ENCODE measurements at regions not wholly inside any gene's neighbourhood (a gene's known extent, or its start where the extent isn't known, plus 50 kb on each side); places are given as distances from the start of the nearest gene placed in this dataset.
"Not testable (repeated sequence)": the region's sequence is repeated elsewhere in the genome, so short reads cannot be mapped to it uniquely, and the experiment has no call there.

DNA sequence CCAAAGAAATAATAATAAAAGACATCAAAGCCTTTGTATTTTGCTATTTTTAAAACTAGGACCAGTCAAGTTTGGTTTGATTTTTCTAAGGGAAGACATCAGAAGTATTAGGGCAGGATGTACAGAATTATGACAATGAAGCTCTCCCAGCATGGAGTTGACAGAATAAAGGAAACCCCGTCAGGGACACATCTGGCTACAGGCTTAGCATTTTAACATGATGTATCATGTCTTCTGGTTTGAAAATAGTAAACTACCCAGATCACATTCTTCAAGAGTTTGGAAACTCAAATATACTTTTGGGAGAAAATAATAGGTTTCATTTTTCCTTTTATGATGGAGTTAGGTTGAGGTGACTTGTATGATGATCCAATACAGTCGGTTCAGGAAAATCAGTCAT, 552.0 kb upstream of the CDH2 start:
- no peak for DNase-seq

GRCh38 chr18:28727189-28727588, 550.3 kb upstream of the CDH2 start:
- not testable (repeated sequence) for DNase-seq

DNA sequence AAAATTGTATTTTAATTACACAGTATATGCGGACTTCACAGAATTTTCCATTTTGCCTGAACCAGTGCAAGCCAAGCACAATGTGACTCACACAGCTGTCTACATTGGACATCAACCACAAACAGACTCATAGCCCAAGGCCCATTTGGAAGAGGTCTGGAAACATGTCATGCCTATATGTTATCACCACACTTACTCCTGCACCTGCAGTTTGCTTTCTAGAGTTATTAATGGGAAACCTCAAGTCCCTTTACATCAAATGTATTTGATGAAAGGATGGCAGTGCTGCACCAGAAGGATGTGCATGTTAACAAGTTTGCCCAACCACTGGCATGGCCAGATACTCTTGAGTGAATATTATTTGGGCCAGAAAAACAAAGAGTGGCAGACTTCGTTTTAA, 548.9 kb upstream of the CDH2 start:
- no peak for DNase-seq

DNA sequence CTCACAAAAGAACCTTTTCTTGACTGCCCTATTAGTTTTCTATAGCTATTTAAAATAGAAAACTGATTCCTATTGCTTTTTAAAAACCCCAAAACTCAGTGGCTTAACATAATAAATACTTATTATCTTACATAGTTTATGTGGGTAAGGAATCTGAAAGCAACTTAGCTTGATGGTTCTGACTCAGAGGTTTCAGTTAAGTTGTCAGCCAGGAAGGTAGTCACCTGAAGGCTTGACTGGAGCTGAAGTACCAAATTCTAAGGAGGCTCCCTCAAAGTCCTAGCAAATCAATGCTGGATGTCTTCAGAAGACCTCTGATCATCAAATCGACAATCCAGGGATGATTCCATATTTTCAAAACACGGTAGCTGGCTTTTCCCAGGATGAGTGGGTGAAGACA, 546.6 kb upstream of the CDH2 start:
- DNase-seq, result no peak

- no peak for DNase-seq
Observed at GRCh38 chr18:28718696-28719095, 541.8 kb upstream of the CDH2 start.

DNA sequence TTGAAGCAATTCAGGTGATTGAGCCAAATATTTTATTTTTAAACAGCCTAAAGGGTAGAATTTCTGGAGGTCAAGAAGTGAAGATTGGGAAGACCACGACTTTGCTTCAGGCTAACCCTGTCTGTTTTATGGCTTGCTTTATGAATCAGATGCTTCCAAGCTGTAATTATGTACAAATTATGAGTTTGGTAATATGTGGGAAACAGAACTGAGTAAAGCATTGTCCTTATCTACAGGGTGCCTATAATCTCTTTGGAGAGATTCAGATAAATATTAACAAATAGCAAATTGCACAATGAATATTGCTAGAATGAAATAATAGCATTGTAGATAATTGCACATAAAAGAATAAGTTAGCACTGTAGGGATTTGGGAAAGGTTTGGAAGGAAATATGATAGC, 539.4 kb upstream of the CDH2 start:
- DNase-seq, result no peak

GRCh38 chr18:28715206-28715605, 538.3 kb upstream of the CDH2 start:
- DNase-seq, result no peak

DNA sequence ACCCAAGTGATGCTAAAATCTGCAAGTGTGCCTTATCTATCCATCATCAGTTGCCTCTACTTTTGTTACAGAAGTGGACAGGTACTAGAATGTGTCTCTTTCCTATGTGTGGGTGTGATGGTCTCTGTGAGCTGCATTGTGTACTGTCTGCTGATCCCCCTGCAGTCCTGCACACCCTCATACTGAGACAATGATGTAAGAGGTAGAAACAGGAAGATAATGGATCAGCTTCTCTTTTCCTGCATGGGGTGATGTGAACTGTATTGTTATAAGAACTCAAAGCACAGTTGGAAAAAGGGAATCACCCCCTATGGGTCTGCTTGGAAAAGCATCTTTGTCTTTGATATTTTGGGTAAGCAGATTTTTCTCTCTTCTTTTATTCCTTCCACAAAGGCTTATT, 537.6 kb upstream of the CDH2 start:
- DNase-seq, result no peak

DNA sequence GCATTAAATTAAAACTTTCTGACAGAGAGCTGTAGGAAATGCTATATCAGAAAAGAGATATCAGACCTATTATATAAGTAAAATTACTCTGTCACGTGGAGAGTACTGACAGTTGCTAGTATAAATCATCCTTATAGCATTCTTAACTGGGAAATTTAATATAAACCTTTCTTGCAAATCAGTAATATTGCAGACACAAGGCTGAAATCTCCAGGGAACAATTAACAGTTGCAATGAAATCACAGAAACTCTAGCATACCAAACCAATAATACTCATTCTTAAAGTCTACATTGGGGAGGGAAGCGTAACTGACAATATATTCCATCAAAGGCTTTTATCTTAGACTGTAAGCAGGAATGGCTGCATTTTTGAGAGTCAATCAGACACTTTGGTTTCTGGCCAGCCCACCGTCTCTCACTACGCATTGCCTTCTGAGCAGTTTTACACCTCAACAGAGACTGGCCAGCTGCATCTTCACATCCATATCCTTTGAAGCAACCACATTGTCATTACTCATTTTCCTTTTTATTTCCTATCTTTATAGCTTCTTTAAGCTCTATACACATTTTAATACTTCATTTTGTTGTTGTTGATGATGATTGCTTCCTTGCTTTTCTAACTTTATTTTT, 536.0 kb upstream of the CDH2 start:
- DNase-seq, result no peak

- no peak for DNase-seq
Observed at GRCh38 chr18:28712172-28712571, 535.2 kb upstream of the CDH2 start.

DNA sequence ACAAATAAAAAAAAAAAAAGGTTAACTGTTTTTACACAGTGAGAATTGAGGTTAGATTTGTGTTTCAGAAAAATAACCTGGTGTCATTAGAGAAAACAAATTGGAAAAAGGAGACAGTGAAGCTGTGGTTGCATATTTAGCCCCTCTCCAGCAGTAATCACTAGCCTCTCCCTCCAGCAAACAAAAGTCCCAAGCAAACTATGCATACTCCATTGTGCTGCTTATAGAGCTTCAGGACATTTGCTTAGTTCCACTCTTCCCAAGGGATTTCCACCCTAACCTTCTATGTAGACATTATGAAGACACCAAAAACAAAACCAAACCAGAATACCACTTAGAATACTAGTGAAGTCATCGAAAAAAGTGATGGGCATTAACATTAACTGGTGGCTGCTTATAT, 534.2 kb upstream of the CDH2 start:
- DNase-seq, result no peak

DNA sequence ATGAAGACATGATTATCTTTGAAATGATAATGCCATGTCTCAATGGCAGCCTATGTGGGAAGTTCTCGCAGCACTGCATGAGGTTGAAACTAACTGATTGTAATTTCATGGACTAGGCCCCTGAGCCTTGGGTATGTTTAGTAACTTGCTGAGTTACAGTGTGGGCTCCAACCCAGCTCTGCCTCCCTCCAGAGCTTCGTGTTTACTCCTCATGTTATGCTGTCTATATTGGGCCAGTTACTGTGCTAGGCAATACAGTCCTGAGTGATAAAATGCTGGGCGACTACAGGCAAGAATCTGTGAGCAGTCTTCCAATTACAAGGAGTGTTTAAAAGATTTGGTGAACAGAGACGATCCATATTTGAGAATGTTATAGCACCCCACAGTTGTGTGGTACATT, 530.1 kb upstream of the CDH2 start:
- no peak for DNase-seq

DNA sequence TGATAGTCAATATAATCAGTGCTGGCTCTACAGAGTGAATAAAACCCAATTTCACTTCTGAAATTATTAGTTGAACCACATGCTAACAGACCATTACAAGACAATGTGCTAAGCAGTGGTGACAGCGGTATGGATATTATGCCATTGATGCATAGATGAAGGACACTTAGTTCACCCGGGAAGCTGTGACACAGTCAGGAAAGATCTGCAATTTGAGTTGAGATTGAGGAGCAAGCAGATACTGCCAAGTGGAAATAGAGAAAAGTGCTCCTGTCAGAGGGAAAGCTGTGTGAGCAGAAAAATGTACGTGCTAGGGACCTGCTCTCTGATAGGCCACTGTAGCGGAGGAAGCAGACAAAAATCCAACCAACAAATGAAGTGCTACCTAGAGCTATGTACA, 529.5 kb upstream of the CDH2 start:
- no peak for DNase-seq

- DNase-seq, result no peak
Observed at GRCh38 chr18:28705482-28705881, 528.6 kb upstream of the CDH2 start.

GRCh38 chr18:28692337-28692736, 515.4 kb upstream of the CDH2 start:
- no peak for DNase-seq

GRCh38 chr18:28691496-28691840, 514.5 kb upstream of the CDH2 start:
- DNase-seq, result no peak

GRCh38 chr18:28690836-28691495, 514.0 kb upstream of the CDH2 start:
- no peak for DNase-seq

DNA sequence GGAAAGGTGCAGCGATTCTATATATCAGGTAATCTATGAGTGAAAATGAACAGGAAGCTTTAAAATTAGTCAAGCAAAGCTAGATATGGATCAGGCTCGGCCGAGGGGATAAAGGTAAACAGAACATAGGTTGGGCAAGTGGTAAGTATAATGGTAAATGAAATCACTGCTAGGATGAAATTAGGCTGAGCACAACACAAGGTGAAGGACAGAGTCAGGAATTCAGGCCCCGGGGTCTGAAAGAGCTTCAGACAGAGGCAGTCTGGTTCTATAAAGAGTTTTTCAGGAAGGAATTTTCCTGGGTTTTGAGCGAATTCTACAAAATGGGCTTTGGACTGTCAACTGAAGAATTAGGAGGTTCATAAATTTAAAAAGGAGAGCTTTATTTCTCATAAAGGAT, 513.2 kb upstream of the CDH2 start:
- DNase-seq, result no peak

DNA sequence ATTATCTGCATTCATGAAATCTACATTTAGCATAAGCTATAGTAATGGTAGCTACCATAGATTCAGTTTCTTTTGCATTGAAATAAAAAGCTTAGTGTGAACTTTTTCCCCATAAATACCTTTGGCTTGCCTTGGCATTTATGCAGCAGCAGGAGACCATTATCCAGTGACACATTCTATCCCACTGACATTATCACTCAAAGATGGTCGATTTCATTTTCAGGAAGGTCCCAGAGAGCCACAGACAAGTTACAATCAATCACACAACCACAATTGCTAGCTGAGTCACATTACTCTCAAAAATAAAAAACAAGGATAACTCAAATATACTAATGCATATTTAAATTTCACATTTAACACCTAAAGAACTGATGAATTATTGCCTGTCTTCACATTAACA, 512.7 kb upstream of the CDH2 start:
- DNase-seq, result no peak

- no peak for DNase-seq
Observed at GRCh38 chr18:28684746-28685355, 507.9 kb upstream of the CDH2 start.

DNA sequence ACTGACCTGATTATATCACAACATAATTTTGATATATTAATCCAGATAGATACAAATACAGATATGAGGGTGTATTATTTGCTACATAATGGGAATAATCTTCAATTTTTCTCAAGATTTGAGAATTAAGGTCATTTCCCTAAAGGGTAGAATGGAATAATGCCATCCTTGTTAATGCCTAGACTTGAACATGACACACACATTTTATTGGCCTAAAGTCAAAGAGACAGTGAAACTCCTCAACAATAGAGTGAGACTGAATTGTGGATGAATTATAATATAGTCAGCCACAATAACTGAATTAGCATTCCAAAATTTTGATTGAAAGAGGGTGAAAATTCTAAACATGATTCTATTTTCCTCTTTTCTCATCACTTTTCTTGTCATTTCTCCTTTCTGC, 506.0 kb upstream of the CDH2 start:
- DNase-seq, result no peak

DNA sequence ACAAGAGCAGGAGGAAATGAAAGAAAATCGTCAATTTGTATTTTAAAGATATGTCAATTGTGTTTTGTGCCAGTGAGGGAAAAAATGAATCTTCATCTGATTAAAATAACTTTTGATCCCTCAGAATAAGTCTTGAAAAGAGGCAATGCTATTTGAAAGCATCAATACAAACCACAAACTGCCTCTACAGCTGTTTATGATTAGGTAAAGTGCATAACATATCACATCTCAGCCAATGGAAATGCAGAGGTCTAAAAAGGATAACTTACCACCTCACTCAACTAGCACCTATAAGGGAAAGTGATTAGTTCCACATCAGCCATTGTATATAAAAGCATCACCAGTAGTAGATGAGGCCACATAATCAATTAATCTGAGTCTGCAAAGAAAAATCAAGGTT, 492.2 kb upstream of the CDH2 start:
- DNase-seq, result no peak

GRCh38 chr18:28666216-28666615, 489.3 kb upstream of the CDH2 start:
- DNase-seq, result no peak

GRCh38 chr18:28657961-28658360, 481.0 kb upstream of the CDH2 start:
- no peak for DNase-seq

DNA sequence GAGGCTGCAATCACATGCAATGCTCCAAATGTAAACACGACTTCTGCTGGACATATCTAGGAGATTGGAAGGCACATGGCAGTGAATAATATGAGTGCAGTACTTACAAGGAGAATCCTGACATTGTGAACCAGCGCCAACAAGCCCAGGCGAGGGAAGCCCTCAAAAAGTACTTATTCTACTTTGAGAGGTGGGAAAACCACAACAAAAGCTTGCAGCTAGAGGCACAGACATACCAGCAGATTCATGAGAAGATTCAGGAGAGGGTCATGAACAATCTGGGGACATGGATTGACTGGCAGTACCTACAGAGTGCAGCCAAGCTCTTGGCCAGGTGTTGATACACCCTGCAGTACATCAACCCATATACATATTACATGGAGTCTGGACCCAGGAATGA, 475.7 kb upstream of the CDH2 start:
- no peak for DNase-seq

All from DMS79 treated with DMSO at 0.1 percent for 48 hours (cell line).